CD4-positive, alpha-beta T cell treated with Interleukin-4 for 1 hour (primary cell): ENCODE measurements at regions not wholly inside any gene's neighbourhood (a gene's known extent, or its start where the extent isn't known, plus 50 kb on each side); places are given as distances from the start of the nearest gene placed in this dataset.
"Not testable (repeated sequence)": the region's sequence is repeated elsewhere in the genome, so short reads cannot be mapped to it uniquely, and the experiment has no call there.

Experiments used
- DNase-seq, 2 donors: peaks; one replicate each; pipeline ENCODE4 v3.0.0-alpha.2; 2020 to 2022

DNA sequence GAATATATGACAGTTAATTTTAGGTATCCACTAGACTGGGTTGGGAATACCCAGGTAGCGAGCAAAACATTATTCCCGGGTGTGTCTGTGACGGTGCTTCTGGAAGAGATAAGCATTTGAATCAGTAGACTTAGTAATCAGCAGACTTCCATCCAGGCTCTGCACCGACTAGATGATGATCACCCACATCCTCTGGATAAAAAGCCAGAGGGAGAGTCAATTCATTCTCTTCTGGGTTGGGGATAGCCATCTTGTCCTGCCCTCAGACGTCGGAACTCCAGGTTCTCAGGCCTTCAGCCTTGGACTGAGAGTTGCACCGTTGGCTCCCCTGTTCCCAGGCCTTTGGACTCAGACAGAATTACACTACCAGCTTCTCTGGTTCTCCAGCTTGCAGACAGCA, 168.0 kb downstream of the PHLDA1 start:
- DNase-seq = no peak

DNA sequence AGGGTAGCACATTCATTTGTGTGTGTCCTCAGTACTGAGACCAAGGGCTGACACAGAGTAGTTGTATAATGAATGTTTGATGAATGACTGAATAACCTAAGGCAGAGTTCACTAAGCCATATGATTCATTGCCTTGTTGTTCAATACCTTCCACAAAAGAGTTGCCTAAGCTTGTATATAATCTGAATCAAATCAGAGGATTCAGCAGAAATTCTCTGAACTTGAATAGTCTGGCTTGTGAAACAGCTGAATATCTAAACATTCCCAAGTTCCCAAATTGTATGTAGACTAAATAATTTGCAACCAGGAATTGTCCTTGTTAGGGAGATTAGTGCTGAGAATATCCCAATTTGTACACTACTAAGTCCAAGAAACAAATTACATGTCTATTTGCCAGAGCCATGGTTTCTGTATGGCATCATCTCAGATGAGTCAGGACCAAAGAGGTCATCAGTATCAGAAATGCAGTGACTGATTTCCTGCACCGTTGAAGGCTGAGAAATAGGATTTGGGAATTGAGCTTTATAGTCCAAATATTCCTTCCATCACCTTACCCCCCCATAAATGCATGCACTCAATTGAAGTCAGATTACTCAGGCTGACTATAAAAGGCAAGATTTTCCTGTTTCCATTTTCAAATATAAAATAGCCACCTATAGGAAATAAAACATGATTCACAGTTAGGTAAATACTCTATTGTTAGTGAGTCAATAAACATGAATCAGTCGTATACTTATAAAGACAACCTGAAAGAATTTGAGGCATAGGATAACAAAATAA, 168.7 kb downstream of the PHLDA1 start:
- DNase-seq = no peak

DNA sequence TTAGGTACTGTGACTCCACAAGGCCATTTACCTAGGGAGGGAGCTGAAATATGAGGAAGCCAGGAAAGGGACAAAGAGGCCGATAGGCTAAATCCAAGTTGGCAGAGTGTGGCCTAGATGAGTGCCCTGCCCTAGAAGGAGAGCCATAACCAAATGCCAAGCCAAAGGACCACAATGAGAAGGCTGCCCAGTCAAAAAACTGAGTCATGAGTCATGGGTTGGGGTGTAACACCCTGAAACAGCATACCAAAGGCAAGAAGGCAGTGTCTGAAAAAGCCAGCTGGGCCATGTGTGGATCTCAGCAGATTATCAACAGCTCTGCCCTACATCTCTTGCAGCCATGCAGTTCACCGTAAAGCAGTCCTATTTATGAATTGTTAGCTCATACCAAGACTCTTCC, 171.7 kb downstream of the PHLDA1 start:
- DNase-seq = no peak

- no peak for DNase-seq
These were observed 175.3 kb downstream of the PHLDA1 start for GRCh38 chr12:75856235-75856634.

DNA sequence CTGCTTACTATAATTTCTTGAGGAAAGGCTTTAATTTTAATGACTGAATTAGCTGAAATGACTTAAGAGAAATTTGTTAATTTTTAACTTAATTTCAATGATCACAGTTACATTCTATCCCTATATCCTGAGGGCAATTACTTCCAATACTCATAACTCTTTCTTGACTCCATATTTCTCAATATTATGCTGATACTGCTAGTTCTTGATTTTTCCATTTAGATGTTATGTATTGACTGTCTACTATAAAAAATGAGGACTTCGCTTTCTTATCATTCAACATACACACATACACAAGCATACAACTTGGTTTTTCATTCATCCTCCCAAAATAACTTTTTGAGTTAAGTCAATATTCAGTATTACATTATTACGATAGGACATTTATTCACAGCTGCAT, 176.2 kb downstream of the PHLDA1 start:
- no peak for DNase-seq

DNA sequence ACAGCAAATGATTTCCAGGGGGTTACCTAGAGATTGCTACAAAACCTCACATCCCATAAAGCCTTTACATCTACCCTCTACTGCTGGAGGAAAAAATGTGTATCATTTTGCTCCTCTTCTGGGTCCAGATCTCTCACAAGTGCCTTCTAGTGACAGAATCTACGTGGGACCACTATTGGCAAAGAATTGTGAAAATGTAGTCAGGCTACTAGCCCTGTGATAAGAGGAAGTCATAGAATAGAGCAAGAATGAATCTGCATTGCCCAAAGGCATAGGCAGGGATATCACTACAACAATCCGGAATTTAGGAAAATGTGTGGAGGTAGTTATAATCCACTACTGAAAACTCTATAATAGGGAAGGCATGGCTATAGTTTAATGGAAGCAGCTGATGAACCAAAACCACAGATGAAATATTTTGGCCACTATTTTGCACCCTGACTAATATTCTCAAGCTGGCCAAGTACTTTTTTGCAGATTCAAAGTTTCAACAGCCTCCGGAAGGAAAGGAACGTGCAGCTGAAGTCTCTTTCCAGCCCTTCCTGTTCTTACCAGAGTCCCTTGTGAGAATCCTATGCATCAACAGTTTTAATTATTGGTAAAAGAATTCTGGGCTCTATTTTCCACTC, 176.8 kb downstream of the PHLDA1 start:
- no peak for DNase-seq

GRCh38 chr12:75854137-75854536, 177.4 kb downstream of the PHLDA1 start:
- DNase-seq = not testable (repeated sequence)

GRCh38 chr12:75853626-75854025, 177.9 kb downstream of the PHLDA1 start:
- DNase-seq = no peak

DNA sequence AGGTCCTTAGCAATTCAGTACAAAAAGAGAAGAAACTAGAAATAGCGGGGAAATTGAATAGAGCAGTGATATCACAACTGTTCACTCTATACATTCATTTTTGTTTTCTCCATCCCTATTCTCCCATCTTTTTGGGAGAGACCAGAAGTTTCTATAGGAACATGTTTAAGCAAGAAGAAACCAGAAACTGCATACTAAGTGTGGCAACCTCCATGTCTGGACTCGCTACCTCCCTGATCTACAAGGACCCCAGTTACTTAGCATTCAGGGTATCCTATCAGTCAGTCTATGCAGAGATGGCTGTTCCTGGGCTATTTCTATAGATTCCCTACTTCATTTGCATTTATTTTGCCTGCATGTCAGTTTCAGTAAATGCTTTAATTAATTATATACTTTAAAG, 178.6 kb downstream of the PHLDA1 start:
- no peak for DNase-seq

GRCh38 chr12:75852143-75852542, 179.4 kb downstream of the PHLDA1 start:
- no peak for DNase-seq

GRCh38 chr12:75850721-75851462, 180.7 kb downstream of the PHLDA1 start:
- no peak for DNase-seq

GRCh38 chr12:75848961-75849360, 182.6 kb downstream of the PHLDA1 start:
- DNase-seq = no peak

DNA sequence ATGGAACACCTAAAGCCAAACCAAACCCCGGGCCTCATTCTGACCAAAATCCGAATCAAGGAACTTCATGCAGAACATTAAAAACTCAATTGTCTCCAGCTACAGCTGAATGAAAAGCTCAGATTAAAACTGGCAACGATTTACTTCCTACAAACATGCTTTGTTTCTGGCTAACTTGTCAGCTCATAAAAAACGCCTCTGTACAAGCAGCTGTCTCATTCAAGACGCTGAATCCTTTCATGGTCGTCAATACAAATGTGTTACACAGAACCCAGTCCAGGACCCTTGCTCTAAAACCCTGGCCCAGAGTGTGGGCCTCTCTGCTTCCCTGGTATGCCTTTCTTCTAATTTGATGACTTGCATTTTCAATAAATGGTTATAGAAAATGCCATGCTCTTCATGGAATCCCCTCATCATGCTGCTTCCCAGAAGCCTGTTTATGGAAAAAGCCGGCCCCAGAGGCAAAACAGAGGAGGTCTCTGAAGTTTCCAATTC, 183.1 kb downstream of the PHLDA1 start:
- no peak for DNase-seq

DNA sequence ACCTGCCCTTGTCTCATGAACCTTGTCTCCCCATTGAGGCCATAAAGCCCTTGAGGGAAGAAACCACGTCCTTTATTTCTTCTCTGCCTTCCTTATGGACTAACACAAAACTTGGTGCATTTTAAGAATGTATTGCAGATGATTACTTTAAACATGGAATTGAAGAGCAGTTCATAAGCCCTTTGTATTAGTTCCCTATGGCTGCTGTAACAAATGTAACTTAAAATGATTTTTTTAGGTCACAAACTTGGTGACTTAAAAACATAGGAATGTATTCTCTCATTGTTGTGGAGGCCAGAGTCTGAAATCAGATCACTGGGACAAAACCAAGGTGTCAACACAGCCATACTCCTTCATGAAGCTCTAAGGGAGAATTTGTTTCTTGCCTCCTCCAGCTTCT, 185.5 kb downstream of the PHLDA1 start:
- no peak for DNase-seq

DNA sequence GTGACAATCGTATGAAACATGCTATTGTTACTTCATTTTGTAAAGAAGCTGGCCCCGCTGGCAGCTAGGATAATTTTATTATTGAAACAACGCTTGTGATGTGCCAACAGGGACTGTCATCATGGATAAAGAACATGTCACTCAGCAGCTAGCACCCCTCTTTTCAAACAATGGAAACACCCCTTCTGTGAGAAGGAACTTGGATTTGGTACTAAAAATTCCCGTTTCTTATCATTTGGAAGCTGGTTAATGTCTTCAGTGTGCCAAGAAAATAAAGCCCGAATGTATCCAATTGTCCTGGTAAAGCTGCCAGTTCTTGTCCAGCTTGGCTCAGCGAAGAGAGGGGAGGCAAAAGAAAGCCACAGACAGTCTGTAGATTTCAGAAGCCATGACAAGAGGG, 186.6 kb downstream of the PHLDA1 start:
- DNase-seq = no peak

DNA sequence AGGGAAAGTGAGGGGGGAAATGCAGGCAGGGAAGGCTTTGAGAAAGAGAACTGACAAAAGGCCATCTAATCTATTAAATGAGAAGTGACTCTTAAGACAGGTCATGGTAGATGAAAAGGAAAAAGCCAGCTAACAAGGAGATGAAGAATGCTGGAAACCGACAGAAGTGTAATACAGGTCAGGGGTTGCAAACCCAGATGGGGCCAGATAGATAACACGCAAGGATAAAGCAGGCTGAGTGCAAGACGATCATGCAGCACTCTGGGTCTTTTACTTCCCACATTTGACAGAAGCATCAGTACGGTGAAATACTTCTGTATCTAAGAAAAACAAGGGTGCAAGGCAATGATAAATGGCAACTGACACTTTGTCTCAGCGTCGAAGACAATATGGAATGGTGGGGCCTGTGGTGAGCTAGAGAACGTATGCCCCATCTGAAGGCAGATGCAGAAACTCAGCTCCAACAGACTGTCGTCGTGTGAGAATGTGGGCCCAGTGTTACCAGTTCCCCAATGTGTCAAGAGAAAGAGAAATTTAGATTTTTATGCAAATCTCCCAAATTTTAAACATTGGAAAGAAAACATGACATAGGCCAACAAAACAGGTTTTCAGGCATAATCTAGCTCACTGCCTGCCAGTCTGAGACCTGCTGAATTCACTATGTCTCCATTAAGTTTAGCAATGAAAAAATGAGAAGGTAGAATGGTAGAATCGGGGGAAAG, 187.4 kb downstream of the PHLDA1 start:
- DNase-seq = no peak

GRCh38 chr12:75842090-75842489, 189.5 kb downstream of the PHLDA1 start:
- DNase-seq = no peak

- DNase-seq = no peak
These were observed 190.6 kb downstream of the PHLDA1 start for GRCh38 chr12:75840994-75841355.

DNA sequence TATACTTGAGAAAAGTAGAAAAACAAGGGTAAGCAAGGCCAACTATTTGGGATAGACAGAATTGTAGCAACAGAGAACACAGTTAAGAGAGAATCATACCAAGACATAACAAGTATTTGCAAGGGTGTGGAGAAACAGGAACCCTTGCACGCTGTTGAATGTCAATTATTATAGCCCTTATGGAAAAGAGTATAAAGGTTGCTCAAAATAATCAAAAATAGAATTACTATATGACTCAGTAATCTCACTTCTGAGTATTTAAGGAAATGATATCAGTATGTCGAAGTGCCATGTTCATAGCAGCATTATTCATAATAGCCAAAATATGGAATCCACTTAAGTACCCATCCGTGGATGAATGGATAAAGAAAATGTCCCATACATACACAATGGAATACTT, 193.3 kb downstream of the PHLDA1 start:
- DNase-seq = no peak

GRCh38 chr12:75837700-75838099, 193.9 kb downstream of the PHLDA1 start:
- DNase-seq = no peak

DNA sequence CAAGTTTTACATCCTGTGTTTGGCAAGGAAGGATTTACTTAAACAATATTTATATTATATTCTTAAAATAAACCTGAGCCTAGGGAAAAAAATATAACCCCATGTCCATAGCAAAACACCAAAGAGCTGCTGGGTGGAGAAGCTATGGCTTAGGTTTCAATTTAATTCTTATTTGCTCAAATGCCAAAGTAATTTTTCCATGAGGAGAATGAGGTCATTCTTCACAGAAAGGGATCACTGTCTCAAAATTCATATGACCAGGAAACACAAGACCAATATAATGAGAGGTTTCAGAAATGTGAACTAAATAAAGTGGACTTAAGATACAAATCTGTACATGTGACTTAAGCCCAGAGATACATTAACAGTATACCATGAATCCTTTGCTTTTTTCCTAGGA, 195.0 kb downstream of the PHLDA1 start:
- no peak for DNase-seq

GRCh38 chr12:75834591-75834990, 197.0 kb downstream of the PHLDA1 start:
- DNase-seq = no peak

- no peak for DNase-seq
These were observed 198.3 kb downstream of the PHLDA1 start for GRCh38 chr12:75833268-75833667.
